GM18951 (cell line): ENCODE measurements at regions not wholly inside any gene's neighbourhood (a gene's known extent, or its start where the extent isn't known, plus 50 kb on each side); places are given as distances from the start of the nearest gene placed in this dataset.

Experiments
- POLR2A ChIP-seq: IDR thresholded peaks from 4 replicates; pipeline ENCODE4 v1.6.1; 2011; ENCODE audit warnings: mild to moderate bottlenecking; ENCODE audit not compliant: insufficient read length, insufficient read depth; ENCODE audit errors: extremely low read depth
- in situ Hi-C: fragments of 300-500 bp; cut with MboI; formaldehyde crosslinking; loops from one replicate; pipeline ENCODE4 v1.12.0; 2022; ENCODE audit warnings: low sequenced_read_pairs, mixed read lengths, inconsistent platforms; ENCODE audit not compliant: unreplicated experiment

DNA sequence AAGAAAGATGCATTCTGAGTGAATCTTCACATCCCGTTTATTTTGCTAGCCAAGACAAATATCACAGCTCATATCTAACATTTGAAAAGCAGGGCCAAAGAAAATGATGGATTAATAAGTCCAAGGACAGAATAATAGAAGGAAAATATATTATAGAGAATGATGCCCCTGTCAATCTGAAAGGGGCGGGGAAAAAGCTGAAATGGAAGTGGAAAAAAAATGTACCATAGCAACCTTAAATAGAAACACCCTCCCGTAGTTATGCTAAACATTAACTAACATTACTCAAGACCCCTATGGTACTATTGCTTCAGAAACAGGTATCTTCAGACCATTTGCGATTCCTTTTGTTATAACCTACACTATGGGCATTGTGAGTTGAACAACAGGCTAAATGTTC lies 67.7 kb upstream of the SMARCA2 start:
- no peak for TF ChIP-seq POLR2A
- in situ Hi-C loops: loop anchor here (10.0 kb wide), 1 partner anchor 213 kb away; no protein-coding TSS in a partner anchor

DNA sequence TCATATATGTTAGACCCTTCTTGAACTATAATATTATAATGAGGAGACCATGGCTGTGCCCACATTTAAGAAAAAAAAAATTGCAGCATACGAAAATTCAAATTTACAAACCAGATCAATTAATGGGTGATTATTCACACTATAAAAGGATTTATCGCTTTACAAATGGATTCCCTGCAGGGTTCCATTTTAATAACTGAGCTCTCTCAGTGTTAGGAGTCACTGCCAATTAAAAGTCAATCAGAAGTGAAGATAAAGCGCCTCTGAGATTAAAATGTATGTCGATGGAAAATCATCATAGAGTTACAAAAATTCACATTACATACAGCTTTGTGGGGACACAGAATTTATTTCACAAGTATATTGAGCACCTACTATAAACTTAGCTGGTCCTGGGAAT lies 66.6 kb upstream of the SMARCA2 start:
- TF ChIP-seq POLR2A: no peak
- in situ Hi-C loops: loop anchor here (10.0 kb wide), 1 partner anchor 214 kb away; no protein-coding TSS in a partner anchor

DNA sequence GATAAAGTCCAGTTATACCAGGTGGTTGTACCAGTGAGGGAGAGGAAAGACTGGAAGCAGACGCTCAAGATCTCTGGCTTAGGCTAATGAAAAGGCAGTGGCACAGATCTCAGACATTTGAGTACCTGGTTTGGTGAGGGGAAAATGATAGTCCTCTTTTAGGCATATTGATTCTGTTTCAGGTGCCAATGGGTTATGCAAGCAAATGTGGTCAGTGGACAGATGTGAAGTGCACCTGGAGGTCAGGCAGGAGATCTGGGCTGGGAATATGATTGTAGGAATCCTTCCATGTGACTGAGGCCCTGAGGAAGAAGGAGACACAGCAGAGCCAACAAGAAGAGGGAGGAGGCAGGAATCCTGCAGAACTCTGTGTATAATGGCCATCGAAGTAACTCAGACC lies 63.7 kb upstream of the SMARCA2 start:
- in situ Hi-C loops: no loop called here
- TF ChIP-seq POLR2A: no peak

- no peak for TF ChIP-seq POLR2A
- in situ Hi-C loops: no loop called here
These were observed 63.1 kb upstream of the SMARCA2 start for GRCh38 chr9:1952001-1952400.

DNA sequence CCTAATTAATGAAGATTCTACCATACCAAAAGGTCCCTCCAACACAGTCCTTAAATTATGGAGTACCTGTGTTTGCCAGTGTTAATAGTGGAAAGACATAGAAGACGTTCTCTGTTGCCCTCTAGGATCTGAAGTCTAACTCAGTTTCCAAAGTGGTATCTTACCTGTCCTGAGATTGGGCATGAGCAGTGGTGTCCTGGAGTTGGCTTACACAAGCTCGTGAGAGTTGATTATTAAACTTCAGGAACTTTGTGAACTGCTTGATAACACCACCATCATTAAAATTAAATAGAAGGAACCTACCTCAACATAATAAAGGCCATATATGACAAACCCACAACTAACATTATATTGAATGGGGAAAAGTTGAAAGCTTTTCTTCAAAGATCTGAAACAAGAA lies 60.9 kb upstream of the SMARCA2 start:
- no peak for TF ChIP-seq POLR2A
- in situ Hi-C loops: no loop called here

GRCh38 chr9:1956958-1957357 lies 58.2 kb upstream of the SMARCA2 start:
- TF ChIP-seq POLR2A: no peak
- in situ Hi-C loops: no loop called here

GRCh38 chr9:1957856-1958255 lies 57.3 kb upstream of the SMARCA2 start:
- in situ Hi-C loops: no loop called here
- TF ChIP-seq POLR2A: no peak

- in situ Hi-C loops: no loop called here
- TF ChIP-seq POLR2A: no peak
These were observed 55.8 kb upstream of the SMARCA2 start for GRCh38 chr9:1959371-1959770.

DNA sequence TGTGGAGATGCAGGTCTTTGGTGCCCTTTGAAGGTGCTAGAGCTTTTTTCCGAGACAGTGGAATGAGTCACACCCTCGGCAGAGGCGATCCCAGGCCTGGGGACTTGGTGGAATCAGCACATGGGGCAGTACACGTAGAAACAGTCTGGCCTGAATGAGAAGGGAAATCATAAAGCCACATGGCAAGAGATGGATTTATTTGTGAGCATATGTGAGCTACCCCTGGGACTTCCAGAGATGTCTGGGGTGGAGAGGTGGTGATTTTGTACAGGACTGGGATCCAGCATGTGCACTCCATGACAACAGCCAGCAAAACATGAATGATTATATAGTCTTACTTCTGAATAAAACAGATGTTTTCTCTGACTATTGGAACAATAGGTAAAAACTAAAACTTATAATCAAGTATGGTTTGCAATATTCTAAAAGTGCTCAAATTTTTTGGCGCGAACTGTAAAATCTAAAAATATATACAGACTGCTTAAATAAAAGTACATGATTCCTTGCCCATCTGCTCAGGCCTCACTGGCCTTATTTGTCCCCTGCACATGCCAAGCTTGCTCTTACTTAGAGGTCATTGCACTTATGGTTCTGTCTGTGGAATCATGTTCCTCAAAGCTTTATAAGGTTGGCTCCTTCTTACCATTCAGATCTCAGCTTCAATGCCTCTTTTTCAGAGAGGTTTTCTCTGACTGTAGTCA lies 54.7 kb upstream of the SMARCA2 start:
- in situ Hi-C loops: no loop called here
- TF ChIP-seq POLR2A: no peak

GRCh38 chr9:1962122-1962521 lies 53.0 kb upstream of the SMARCA2 start:
- in situ Hi-C loops: no loop called here
- TF ChIP-seq POLR2A: no peak

GRCh38 chr9:1962588-1963106 lies 52.5 kb upstream of the SMARCA2 start:
- in situ Hi-C loops: no loop called here
- no peak for TF ChIP-seq POLR2A

GRCh38 chr9:1964093-1964492 lies 51.1 kb upstream of the SMARCA2 start:
- in situ Hi-C loops: no loop called here
- TF ChIP-seq POLR2A: no peak
